ENCODE measurements at regions not wholly inside any gene's neighbourhood (a gene's known extent, or its start where the extent isn't known, plus 50 kb on each side); places are given as distances from the start of the nearest gene placed in this dataset.

DNA sequence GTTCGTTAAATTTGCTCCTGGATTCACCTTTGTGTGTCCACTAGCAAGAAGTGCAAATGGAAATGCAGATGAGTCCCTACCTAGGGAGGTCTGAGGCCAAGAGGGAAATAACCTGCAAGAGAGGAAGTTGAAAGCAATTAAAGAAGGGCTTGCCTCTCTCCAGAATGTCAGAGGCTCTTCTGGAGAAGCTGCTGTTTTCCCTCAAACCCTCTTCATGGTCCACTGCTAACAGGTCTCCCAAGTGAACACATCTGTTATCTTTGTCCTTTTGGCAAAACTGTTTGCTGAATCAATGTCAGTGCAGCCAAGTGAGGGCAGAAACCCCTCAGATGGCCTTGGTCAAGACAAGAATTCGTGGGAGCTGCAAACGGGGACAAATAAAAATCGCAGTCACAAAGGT lies 177.3 kb upstream of the PLXNA2 start:
- peaks cover 2% of the 10 kb centered on the region for H3K9me3 Mint-ChIP-seq
- no peak overlapping the region for H3K27ac Mint-ChIP-seq
- peaks cover 5% of the 10 kb centered on the region for H3K27me3 Mint-ChIP-seq
- no peaks in the 10 kb centered on the region for H3K4me1 Mint-ChIP-seq (ENCODE audit: low read depth)
- no peak overlapping the region for H3K4me3 Mint-ChIP-seq
- no peaks in the 10 kb centered on the region for H3K36me3 Mint-ChIP-seq (ENCODE audit: low read depth)

DNA sequence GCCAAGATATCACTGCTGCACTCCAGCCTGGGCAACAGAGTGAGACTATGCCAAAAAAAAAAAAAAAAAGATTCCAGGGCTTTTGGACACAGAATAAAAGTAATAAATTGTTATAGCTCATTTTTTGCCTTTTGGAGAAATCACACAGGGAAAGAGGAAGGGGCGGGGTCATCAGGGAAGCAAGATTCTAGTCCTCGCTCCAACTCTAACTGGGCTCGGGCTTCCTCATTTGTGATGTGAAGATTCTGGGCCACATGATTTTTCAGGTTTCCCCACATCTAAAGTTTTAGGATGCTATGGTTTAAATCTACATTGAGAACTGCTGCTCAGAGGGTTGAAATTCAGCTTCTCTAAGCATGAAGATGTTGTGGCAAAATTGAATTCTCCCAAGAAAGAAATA lies 179.3 kb upstream of the PLXNA2 start:
- Mint-ChIP-seq H3K4me3 (no peak overlapping the region), H3K27me3 (peaks cover 5% of the 10 kb centered on the region), H3K4me1 (ENCODE audit: low read depth) (no peaks in the 10 kb centered on the region), H3K27ac (no peak overlapping the region), H3K36me3 (ENCODE audit: low read depth) (no peaks in the 10 kb centered on the region), H3K9me3 (peaks cover 2% of the 10 kb centered on the region)

DNA sequence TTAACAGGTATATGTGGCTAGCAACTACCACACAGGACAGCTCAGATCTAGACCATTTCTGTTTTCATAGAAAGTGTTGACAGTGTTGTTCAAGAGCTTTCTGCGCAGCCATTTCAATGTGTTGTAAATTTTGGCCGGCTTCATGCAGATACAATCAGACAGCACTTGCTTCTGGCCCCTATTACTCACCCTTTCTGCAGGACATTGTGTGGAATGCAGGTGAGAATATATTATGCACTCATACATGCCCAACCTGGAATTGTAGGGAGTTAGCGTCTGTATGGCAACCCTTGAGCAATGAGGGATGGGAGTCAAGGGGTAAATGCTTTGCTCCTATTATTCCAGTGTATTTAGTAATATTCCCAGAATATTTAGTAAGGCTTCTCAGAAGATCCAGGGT lies 180.9 kb upstream of the PLXNA2 start:
- Mint-ChIP-seq H3K36me3 (ENCODE audit: low read depth) (no peaks in the 10 kb centered on the region), H3K9me3 (peaks cover 2% of the 10 kb centered on the region), H3K4me3 (no peak overlapping the region)

DNA sequence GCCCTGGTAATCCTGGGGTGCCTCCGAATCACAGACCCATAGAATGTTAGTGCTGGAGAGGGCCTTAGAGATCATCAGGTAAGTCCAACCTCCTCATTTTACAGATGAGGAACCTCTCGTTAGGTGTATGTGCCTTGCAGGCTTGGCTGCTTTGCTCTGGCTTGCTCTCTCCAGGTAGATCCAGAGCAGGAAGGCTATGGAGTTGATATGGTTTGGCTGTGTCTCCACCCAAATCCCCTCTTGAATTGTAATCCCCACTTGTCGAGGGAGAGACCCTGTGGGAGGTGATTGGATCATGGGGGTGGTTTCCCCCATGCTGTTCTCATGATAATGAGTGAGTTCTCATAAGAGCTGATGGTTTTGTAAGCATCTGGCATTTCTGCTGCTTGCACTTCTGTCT lies 186.0 kb upstream of the PLXNA2 start:
- no peaks in the 10 kb centered on the region for H3K9me3 Mint-ChIP-seq
- no peaks in the 10 kb centered on the region for H3K27me3 Mint-ChIP-seq
- H3K36me3 Mint-ChIP-seq (ENCODE audit: low read depth): no peaks in the 10 kb centered on the region
- H3K4me1 Mint-ChIP-seq (ENCODE audit: low read depth): no peaks in the 10 kb centered on the region
- no peak overlapping the region for H3K27ac Mint-ChIP-seq
- H3K4me3 Mint-ChIP-seq: no peak overlapping the region

More for the DNA sequence above, 180.9 kb upstream of the PLXNA2 start:
- peaks cover 5% of the 10 kb centered on the region for H3K27me3 Mint-ChIP-seq
- no peak overlapping the region for H3K27ac Mint-ChIP-seq
- no peaks in the 10 kb centered on the region for H3K4me1 Mint-ChIP-seq (ENCODE audit: low read depth)

DNA sequence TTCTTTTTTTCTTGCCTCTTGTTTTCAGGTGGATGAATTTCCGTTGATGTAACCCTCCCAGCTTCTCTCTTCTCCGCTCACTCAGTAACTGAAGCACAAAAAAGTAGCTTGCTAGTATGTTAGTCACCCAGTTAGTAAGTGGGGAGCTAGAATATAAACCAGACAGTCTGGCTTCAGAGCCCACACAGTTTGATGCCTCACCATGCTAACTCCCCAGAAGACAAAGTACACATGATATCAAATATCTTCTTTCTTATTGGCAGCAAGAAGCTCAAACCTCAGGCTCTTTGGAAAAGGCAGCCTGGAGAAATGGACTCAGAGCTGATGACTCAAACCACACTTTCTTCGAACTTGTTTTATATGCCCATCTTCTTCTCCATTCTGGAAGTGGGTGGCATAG lies 187.5 kb upstream of the PLXNA2 start:
- Mint-ChIP-seq H3K4me3 (no peak overlapping the region), H3K36me3 (ENCODE audit: low read depth) (no peaks in the 10 kb centered on the region), H3K4me1 (ENCODE audit: low read depth) (no peaks in the 10 kb centered on the region), H3K27ac (no peak overlapping the region), H3K9me3 (no peaks in the 10 kb centered on the region), H3K27me3 (no peaks in the 10 kb centered on the region)

DNA sequence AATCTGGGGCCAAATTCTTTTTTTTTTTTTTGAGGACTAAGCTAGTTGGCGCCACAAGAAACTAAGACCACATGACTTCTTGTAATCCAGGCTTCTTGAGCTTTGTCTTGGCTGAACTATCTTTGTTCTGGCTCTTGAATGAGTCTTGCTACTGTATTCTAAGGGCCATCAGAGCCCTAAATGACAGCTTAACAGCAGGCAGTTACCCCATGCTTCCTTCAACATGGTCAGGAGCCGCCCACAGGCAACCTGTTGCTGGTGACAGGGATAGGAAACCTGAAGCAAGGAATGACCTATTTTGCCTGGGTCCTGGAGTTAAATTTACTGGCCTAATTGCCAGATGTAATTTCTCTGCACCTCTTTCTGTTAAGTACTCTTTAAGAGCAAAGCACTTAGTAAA lies 188.2 kb upstream of the PLXNA2 start:
- H3K27me3 Mint-ChIP-seq: no peaks in the 10 kb centered on the region

DNA sequence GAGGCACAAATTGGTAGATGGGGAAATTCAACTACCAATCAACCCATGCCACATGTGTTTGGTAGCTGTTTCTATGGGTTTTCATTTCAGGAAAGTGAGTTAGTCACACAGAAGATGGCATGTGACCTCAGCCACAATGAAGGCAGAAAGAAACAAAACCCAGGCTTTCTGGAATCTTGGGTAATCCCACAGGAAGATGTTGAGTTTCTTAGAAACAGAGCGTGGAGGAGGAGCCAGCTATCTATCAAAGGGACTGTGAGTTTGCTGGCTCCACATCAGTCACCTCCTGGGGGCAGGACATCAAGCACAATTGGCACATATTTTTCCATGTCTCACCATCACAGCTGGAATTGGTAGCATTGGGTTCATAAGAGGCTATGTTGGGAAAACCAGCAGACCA lies 188.9 kb upstream of the PLXNA2 start:
- H3K27ac Mint-ChIP-seq: no peak overlapping the region
- no peaks in the 10 kb centered on the region for H3K27me3 Mint-ChIP-seq
- no peaks in the 10 kb centered on the region for H3K4me1 Mint-ChIP-seq (ENCODE audit: low read depth)
- no peak overlapping the region for H3K4me3 Mint-ChIP-seq
- H3K36me3 Mint-ChIP-seq (ENCODE audit: low read depth): no peaks in the 10 kb centered on the region
- H3K9me3 Mint-ChIP-seq: no peaks in the 10 kb centered on the region

More for the DNA sequence above, 188.2 kb upstream of the PLXNA2 start:
- Mint-ChIP-seq H3K9me3 (no peaks in the 10 kb centered on the region), H3K27ac (no peak overlapping the region), H3K4me1 (ENCODE audit: low read depth) (no peaks in the 10 kb centered on the region), H3K4me3 (no peak overlapping the region), H3K36me3 (ENCODE audit: low read depth) (no peaks in the 10 kb centered on the region)

DNA sequence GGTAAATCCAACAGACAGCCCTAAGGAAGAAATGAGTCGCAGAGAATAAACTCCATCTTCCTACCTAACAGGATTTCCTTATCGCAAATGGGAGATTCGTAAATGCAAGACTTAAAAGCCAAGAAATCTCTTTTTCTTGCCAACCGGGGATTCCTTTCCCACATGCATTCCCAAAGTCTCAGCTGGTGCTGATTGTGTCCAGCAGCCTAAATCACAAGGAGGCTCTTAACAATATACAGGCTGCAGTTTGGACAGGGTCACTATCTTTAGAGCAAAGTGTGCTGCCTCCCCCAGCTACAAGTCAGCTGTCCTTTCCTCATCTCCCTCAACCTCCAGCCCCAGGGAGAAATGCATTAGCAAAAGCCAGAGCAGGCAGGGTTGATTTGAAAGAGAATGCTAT lies 189.8 kb upstream of the PLXNA2 start:
- Mint-ChIP-seq H3K4me1 (ENCODE audit: low read depth) (no peaks in the 10 kb centered on the region), H3K27ac (no peak overlapping the region), H3K9me3 (no peaks in the 10 kb centered on the region), H3K36me3 (ENCODE audit: low read depth) (no peaks in the 10 kb centered on the region), H3K27me3 (no peaks in the 10 kb centered on the region), H3K4me3 (no peak overlapping the region)

DNA sequence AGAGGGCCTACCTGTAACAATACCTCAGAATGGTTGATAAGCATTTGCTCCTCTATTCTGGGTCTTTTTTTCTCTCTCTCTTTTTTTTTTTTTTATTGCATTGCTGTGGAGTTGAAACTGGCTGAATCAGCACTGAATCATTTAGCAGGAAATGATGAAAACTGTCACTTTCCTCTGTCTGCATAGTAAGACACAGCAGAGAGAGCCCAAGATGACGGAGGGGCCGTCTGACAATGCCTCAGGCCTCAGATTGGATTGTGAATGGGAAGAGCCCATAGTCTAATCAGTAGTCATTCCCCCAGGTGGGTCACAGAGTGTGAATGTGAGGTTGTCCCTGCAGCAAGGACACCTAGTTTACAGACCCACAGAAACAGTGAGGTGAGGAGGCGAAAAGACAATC lies 193.2 kb upstream of the PLXNA2 start:
- H3K9me3 Mint-ChIP-seq: peaks cover 3% of the 10 kb centered on the region
- no peaks in the 10 kb centered on the region for H3K36me3 Mint-ChIP-seq (ENCODE audit: low read depth)
- no peaks in the 10 kb centered on the region for H3K4me1 Mint-ChIP-seq (ENCODE audit: low read depth)
- H3K27ac Mint-ChIP-seq: no peak overlapping the region
- no peak overlapping the region for H3K4me3 Mint-ChIP-seq
- H3K27me3 Mint-ChIP-seq: no peaks in the 10 kb centered on the region

DNA sequence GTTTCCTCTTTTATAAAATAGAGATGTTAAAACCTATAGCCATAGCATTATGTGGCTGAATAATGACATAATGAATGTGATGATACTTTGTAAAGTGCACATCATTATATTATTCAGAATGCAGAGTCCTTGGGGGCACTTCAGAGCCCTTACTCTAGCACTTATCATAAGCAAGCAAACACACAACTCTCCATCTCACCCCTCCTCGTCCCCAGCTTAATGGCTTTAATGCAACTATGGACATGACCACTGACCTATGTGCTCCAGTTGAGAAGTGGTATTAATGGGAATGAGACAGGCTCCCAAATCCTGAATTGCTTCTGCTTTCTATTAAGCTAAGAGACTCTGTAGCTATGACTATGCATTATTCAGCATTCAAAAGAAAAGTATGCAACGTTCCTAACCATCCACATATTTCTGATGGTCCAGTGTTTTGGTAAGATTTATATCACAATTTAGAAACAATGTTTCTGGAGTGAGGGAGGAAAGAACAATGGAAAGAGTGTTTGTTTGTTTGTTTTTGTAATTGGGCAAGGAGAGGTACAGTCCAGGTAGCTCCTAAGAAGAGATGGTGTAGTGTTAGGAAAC lies 194.0 kb upstream of the PLXNA2 start:
- Mint-ChIP-seq H3K27me3 (no peaks in the 10 kb centered on the region), H3K9me3 (peaks cover 8% of the 10 kb centered on the region), H3K4me1 (ENCODE audit: low read depth) (no peaks in the 10 kb centered on the region), H3K36me3 (ENCODE audit: low read depth) (no peaks in the 10 kb centered on the region), H3K4me3 (no peak overlapping the region), H3K27ac (no peak overlapping the region)

DNA sequence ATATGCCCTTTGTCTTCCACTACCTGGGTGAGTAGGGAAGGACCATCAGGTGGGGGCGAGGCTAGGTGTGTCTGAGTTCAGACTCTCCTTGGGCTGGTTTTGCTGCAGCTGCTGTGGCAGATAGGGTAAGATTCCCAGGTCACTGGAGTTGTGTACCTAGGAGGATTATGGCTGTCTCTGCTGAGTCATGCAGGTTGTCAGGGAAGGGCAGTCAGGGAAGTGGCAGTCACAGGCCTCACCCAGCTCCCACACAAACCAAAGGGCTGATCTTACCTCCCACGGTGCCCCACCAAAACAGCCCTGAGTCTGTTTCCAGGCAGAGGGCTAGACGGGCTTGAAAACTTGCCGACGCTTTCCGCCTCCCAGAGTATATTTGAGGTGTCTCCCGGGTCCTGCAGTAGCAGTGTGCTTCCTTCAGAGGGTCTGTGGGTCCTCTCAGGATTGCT lies 201.6 kb upstream of the PLXNA2 start:
- Mint-ChIP-seq H3K27ac (no peak overlapping the region), H3K36me3 (ENCODE audit: low read depth) (no peaks in the 10 kb centered on the region), H3K9me3 (peaks cover 15% of the 10 kb centered on the region), H3K27me3 (peaks cover 23% of the 10 kb centered on the region), H3K4me1 (ENCODE audit: low read depth) (no peaks in the 10 kb centered on the region), H3K4me3 (no peak overlapping the region)

DNA sequence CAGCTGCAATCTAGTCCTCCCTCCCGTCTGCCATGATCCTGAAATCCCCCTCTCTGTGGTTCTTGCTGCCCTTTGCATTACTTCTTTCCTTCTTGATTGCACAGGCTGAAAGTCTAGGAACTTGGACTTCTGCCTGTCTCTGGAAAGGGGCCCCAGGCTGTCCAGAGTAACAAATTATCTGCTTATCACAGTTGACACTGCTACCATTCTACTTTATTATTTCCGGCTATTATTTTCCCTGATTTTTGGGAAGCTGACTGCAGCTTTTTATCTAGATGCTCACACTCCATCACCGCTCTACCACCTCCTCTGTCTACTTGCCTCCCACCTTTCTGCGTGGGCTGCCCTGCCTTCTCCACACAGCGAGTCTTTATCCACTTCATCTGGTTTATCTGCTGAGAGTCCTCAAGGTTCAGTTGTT lies 202.1 kb upstream of the PLXNA2 start:
- no peak overlapping the region for H3K4me3 Mint-ChIP-seq
- H3K27ac Mint-ChIP-seq: no peak overlapping the region
- peaks cover 23% of the 10 kb centered on the region for H3K27me3 Mint-ChIP-seq
- no peaks in the 10 kb centered on the region for H3K4me1 Mint-ChIP-seq (ENCODE audit: low read depth)
- H3K9me3 Mint-ChIP-seq: peaks cover 15% of the 10 kb centered on the region
- no peaks in the 10 kb centered on the region for H3K36me3 Mint-ChIP-seq (ENCODE audit: low read depth)

DNA sequence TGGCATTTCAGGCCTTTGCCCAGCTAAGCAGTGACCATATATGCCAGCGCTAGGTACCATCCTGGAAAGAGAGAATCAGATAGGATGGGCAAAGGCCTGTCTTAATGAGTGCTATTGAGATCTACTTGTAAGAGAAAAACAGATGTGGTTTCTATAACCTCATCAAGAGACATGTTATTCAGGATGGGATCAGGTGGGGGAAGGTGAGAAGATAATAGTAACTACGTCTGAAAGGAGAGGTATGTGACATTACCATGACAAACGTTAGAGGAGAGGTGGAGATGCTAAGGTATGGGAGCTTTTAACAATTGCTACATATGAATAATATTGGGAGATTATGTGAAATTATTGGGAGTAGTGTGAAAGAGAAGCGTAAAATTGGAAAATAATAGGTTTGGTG lies 204.2 kb upstream of the PLXNA2 start:
- Mint-ChIP-seq H3K4me1 (ENCODE audit: low read depth) (no peaks in the 10 kb centered on the region), H3K9me3 (peaks cover 5% of the 10 kb centered on the region), H3K4me3 (no peak overlapping the region), H3K27ac (no peak overlapping the region), H3K36me3 (ENCODE audit: low read depth) (no peaks in the 10 kb centered on the region), H3K27me3 (peaks cover 23% of the 10 kb centered on the region)

DNA sequence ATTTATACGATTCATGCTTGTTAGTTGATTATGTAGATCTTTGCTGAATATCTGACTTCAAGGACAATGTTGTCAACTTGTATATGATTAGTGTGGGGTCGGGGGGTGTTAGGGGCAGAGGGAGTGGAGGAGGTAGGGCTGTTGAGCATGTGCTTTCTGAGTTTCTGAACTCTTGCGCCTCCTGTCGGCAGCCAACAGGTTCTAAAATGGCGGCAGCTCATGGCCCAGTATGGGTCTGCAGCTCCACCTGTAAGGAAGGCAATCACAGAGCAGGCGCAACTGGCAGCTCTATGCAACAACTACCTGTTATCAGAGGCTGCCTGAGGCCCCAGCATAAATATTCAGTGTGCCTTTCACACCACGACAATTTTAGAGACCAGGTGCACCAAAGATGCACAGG lies 205.8 kb upstream of the PLXNA2 start:
- peaks cover 21% of the 10 kb centered on the region for H3K27me3 Mint-ChIP-seq
- peaks cover 4% of the 10 kb centered on the region for H3K9me3 Mint-ChIP-seq
- H3K4me1 Mint-ChIP-seq (ENCODE audit: low read depth): no peaks in the 10 kb centered on the region
- no peak overlapping the region for H3K27ac Mint-ChIP-seq
- no peaks in the 10 kb centered on the region for H3K36me3 Mint-ChIP-seq (ENCODE audit: low read depth)
- H3K4me3 Mint-ChIP-seq: no peak overlapping the region

DNA sequence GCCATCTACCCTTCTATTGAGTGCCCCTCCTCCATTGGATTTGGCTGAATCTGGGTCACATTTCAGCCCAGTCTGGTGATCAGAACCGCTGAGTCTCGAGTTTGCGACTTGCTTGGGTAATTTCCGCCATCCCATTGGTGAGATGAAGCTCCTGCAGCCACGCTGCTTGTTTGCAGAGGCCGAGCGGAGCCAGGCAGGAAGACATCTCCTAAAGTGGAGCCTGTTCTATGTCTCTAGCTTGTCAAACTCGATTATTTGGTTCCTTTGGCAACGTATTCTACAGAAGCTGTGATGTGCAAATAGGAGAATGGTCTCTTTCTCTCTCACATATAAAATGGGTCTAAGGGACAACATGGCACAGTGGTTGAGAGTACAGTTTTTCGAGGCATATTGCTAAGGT lies 206.8 kb upstream of the PLXNA2 start:
- H3K9me3 Mint-ChIP-seq: peaks cover 4% of the 10 kb centered on the region
- no peaks in the 10 kb centered on the region for H3K4me1 Mint-ChIP-seq (ENCODE audit: low read depth)
- no peaks in the 10 kb centered on the region for H3K36me3 Mint-ChIP-seq (ENCODE audit: low read depth)
- no peak overlapping the region for H3K4me3 Mint-ChIP-seq
- peaks cover 20% of the 10 kb centered on the region for H3K27me3 Mint-ChIP-seq
- H3K27ac Mint-ChIP-seq: no peak overlapping the region

DNA sequence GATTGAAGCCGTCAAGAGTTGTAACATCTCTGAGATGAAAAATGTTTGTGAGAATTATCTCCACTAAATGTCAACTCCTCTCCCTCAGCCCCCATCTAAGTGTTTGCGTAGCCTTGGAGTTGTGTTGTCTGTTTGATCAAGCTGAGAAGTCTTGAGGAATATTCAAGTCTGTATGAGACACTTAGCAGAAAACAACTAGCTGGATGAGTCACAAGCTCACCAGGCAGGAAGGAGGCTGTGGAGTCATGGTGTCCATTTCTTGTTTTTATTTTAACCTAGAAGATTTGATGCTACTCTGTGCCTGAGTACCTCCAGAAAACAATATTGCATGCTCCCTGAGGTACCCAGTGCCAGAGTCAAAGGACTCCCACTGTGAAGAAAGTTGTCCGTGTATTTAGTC lies 211.6 kb upstream of the PLXNA2 start:
- H3K27ac Mint-ChIP-seq: no peak overlapping the region
- no peaks in the 10 kb centered on the region for H3K36me3 Mint-ChIP-seq (ENCODE audit: low read depth)
- no peak overlapping the region for H3K4me3 Mint-ChIP-seq
- no peaks in the 10 kb centered on the region for H3K4me1 Mint-ChIP-seq (ENCODE audit: low read depth)
- peaks cover 6% of the 10 kb centered on the region for H3K27me3 Mint-ChIP-seq
- H3K9me3 Mint-ChIP-seq: peaks cover 6% of the 10 kb centered on the region

Data from stimulated activated naive CD8-positive, alpha-beta T cell treated with anti-CD3 and anti-CD28 coated beads, Interleukin-15, Interleukin-2, amounts not matched to agents 100 ng/mL and 50 ng/mL, for 24 hours (primary cell).